ENCODE measurements at regions not wholly inside any gene's neighbourhood (a gene's known extent, or its start where the extent isn't known, plus 50 kb on each side); places are given as distances from the start of the nearest gene placed in this dataset. TPM values are rescaled to one million over a fixed set of nuclear protein-coding genes. Genes with fewer than 3 reads are reported as not detected.
"Not testable (repeated sequence)": the region's sequence is repeated elsewhere in the genome, so short reads cannot be mapped to it uniquely, and the experiment has no call there.

GRCh38 chr6:87755708-87756671 is 54.0 kb upstream of the AKIRIN2 start:
- Histone ChIP-seq H3K27me3 (no peaks in the 10 kb centered on the region), H3K27ac (peak overlapping the region in 1 of 4 donors; percentile 12), H3K4me1 (peaks cover 0 to 18% (median 3%) of the 10 kb centered on the region in 4 donors), H3K4me3 (no peak overlapping the region), H3K36me3 (no peaks in the 10 kb centered on the region), H3K9me3 (no peaks in the 10 kb centered on the region)
- WGBS, 2 donors = 21 to 24% methylated on average over 7 of the region's 7 CpGs
- DNase-seq (ENCODE audit: low spot score in 2 of 2) = no peak
- TF ChIP-seq POLR2A (IDR thresholded peaks at IDR 0.05) = no peak
- TF ChIP-seq EP300 (IDR thresholded peaks at IDR 0.05) = no peak

- H3K4me3 ChIP-seq = no peak overlapping the region
- no peaks in the 10 kb centered on the region for H3K27me3 ChIP-seq
- no peaks in the 10 kb centered on the region for H3K36me3 ChIP-seq
- DNase-seq (ENCODE audit: low spot score in 2 of 2) = no peak
- WGBS, 2 donors = 76 to 81% methylated on average over 1 of the region's 1 CpG
- no peak overlapping the region for H3K27ac ChIP-seq
- TF ChIP-seq POLR2A (IDR thresholded peaks at IDR 0.05) = no peak
- TF ChIP-seq CTCF (IDR thresholded peaks at IDR 0.05) = no peak
- TF ChIP-seq EP300 (IDR thresholded peaks at IDR 0.05) = no peak
- peaks cover 0 to 18% (median 3%) of the 10 kb centered on the region in 4 donors for H3K4me1 ChIP-seq
- H3K9me3 ChIP-seq = no peaks in the 10 kb centered on the region
Observed at GRCh38 chr6:87754828-87755227, 52.8 kb upstream of the AKIRIN2 start.

GRCh38 chr6:87753131-87753685 is 51.2 kb upstream of the AKIRIN2 start:
- no peak for TF ChIP-seq CTCF (IDR thresholded peaks at IDR 0.05)
- no peak for TF ChIP-seq POLR2A (IDR thresholded peaks at IDR 0.05)
- no peak for TF ChIP-seq EP300 (IDR thresholded peaks at IDR 0.05)
- Histone ChIP-seq H3K4me3 (no peak overlapping the region), H3K27me3 (no peaks in the 10 kb centered on the region), H3K27ac (no peak overlapping the region), H3K36me3 (no peaks in the 10 kb centered on the region), H3K4me1 (peaks cover 0 to 15% (median 3%) of the 10 kb centered on the region in 4 donors), H3K9me3 (no peaks in the 10 kb centered on the region)
- WGBS, 2 donors = 60 to 73% methylated on average over 4 of the region's 4 CpGs
- no peak for DNase-seq (ENCODE audit: low spot score in 2 of 2)

DNA sequence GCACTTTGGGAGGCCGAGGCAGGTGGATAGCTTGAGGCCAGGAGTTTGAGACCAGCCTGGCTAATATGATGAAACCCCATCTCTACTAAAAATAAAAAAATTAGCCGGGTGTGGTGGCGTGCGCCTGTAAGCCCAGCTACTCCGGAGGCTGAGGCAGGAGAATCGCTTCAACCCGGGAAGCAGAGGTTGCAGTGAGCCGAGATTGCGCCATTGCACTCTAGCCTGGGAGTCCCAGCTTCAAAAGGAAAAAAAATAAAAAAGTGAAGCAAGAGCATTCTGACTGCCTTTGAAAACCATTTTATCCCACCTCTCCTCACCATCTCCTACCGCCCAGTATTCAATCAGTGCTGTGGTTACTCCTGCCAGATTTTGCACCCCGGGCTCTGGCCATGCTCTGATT is 50.5 kb upstream of the AKIRIN2 start:
- H3K4me3 ChIP-seq; H3K36me3 ChIP-seq; DNase-seq (ENCODE audit: low spot score in 2 of 2); H3K27me3 ChIP-seq; H3K27ac ChIP-seq; H3K9me3 ChIP-seq: not testable (repeated sequence)
- H3K4me1 ChIP-seq = peaks cover 0 to 15% (median 3%) of the 10 kb centered on the region in 4 donors
- WGBS, 2 donors = 95% methylated on average over 11 of the region's 11 CpGs

Small RNA genes in the stretch of these regions (small RNA-seq; reads per million reads assigned to genes)
- not detected for gene RF00019
- not detected for gene RN7SL183P
